ENCODE measurements at regions not wholly inside any gene's neighbourhood (a gene's known extent, or its start where the extent isn't known, plus 50 kb on each side); places are given as distances from the start of the nearest gene placed in this dataset.

DNA sequence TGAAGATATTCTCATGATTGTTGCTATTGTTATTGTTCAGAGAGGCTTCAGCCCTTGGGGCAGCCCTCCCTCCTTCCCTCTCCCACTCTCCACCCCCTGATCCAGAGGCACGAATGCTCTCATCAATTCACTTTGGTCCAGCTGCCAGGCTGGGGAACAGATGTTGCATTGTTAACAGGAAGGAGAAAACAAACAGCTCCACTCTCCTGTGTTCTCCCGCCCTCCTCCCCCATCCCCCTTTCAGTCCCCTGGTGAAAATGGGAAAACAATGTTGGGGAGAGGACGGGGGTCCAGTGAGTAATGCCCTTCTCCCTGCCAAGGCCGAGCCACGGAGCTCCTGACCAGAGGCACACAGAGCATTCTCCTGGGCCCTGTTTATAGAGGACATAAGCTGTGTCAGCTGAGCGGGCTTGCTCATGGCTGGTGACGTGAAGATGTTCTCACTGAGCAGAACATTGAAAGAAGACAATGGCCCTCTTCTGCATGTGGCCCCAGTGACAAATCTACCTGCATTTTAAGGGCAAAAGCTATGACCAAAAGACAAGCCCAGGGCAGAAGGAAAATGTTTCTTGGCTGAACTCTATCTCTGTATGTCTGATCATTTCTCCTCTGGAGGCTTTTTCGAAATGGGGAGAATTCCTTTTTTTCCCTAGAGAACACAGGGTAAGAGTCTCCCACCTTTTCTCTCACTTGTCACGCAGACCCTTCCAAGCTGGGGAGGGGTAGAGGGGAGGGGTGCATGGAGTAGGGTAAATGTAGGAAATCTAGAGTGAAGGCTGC, 111.7 kb downstream of the GLUL start:
- DNase-seq (ENCODE audit: low read depth in 2 of 2) = no peak
- H3K79me2 ChIP-seq (ENCODE audit: control insufficient read depth, insufficient read depth, low read length) = no peaks in the 10 kb centered on the region
- H3K4me1 ChIP-seq (ENCODE audit: control insufficient read depth, extremely low read depth, insufficient read depth, low read length) = no peaks in the 10 kb centered on the region
- TF ChIP-seq CTCF (conservative IDR thresholded peaks at IDR 0.05 in 1 of 2, IDR thresholded peaks at IDR 0.05 in 1 of 2; ENCODE audit: low read depth in 1 of 2, low read length in 2 of 2) = no peak
- TF ChIP-seq EZH2 (IDR thresholded peaks at IDR 0.05; ENCODE audit: low read length, missing control alignments) = no peak
- H3K4me2 ChIP-seq (ENCODE audit: extremely low read depth, insufficient read depth, low read length) = no peak overlapping the region
- H2AFZ ChIP-seq (ENCODE audit: low read length) = no peak overlapping the region
- H3K9ac ChIP-seq (ENCODE audit: insufficient read depth, low read length) = no peak overlapping the region
- no peak overlapping the region for H3K27ac ChIP-seq (ENCODE audit: insufficient read depth, low read length)
- H4K20me1 ChIP-seq (ENCODE audit: control insufficient read depth, extremely low read depth, insufficient read depth, low read length) = no peaks in the 10 kb centered on the region
- H3K9me3 ChIP-seq (ENCODE audit: control insufficient read depth, insufficient read depth, low read depth, low read length) = no peaks in the 10 kb centered on the region
- H3K36me3 ChIP-seq (ENCODE audit: control insufficient read depth, insufficient read depth, low read length) = no peaks in the 10 kb centered on the region
- no peak overlapping the region for H3K4me3 ChIP-seq (replicated peaks in 1 of 4; ENCODE audit: control extremely low read depth in 1 of 4, insufficient read depth in 1 of 4, low read depth in 3 of 4, low read length in 4 of 4)
- H3K27me3 ChIP-seq (ENCODE audit: control insufficient read depth, insufficient read depth, low read length) = no peaks in the 10 kb centered on the region

- DNase-seq (ENCODE audit: low read depth in 2 of 2) = no peak
- H3K4me3 ChIP-seq (replicated peaks in 1 of 4; ENCODE audit: control extremely low read depth in 1 of 4, insufficient read depth in 1 of 4, low read depth in 3 of 4, low read length in 4 of 4) = no peak overlapping the region
- no peak overlapping the region for H2AFZ ChIP-seq (ENCODE audit: low read length)
- no peaks in the 10 kb centered on the region for H3K4me1 ChIP-seq (ENCODE audit: control insufficient read depth, extremely low read depth, insufficient read depth, low read length)
- no peaks in the 10 kb centered on the region for H3K79me2 ChIP-seq (ENCODE audit: control insufficient read depth, insufficient read depth, low read length)
- no peak overlapping the region for H3K27ac ChIP-seq (ENCODE audit: insufficient read depth, low read length)
- H3K9ac ChIP-seq (ENCODE audit: insufficient read depth, low read length) = no peak overlapping the region
- no peak overlapping the region for H3K4me2 ChIP-seq (ENCODE audit: extremely low read depth, insufficient read depth, low read length)
- no peaks in the 10 kb centered on the region for H3K36me3 ChIP-seq (ENCODE audit: control insufficient read depth, insufficient read depth, low read length)
- H3K27me3 ChIP-seq (ENCODE audit: control insufficient read depth, insufficient read depth, low read length) = no peaks in the 10 kb centered on the region
- H4K20me1 ChIP-seq (ENCODE audit: control insufficient read depth, extremely low read depth, insufficient read depth, low read length) = no peaks in the 10 kb centered on the region
- H3K9me3 ChIP-seq (ENCODE audit: control insufficient read depth, insufficient read depth, low read depth, low read length) = no peaks in the 10 kb centered on the region
- TF ChIP-seq EZH2 (IDR thresholded peaks at IDR 0.05; ENCODE audit: low read length, missing control alignments) (no peak), CTCF (conservative IDR thresholded peaks at IDR 0.05 in 1 of 2, IDR thresholded peaks at IDR 0.05 in 1 of 2; ENCODE audit: low read depth in 1 of 2, low read length in 2 of 2) (no peak)
These were observed 112.3 kb downstream of the GLUL start for GRCh38 chr1:182279302-182279701.

GRCh38 chr1:182278144-182279054, 113.2 kb downstream of the GLUL start:
- no peak overlapping the region for H2AFZ ChIP-seq (ENCODE audit: low read length)
- H3K4me1 ChIP-seq (ENCODE audit: control insufficient read depth, extremely low read depth, insufficient read depth, low read length) = no peaks in the 10 kb centered on the region
- TF ChIP-seq EZH2 (IDR thresholded peaks at IDR 0.05; ENCODE audit: low read length, missing control alignments) = no peak
- no peak for TF ChIP-seq CTCF (conservative IDR thresholded peaks at IDR 0.05 in 1 of 2, IDR thresholded peaks at IDR 0.05 in 1 of 2; ENCODE audit: low read depth in 1 of 2, low read length in 2 of 2)
- H3K9me3 ChIP-seq (ENCODE audit: control insufficient read depth, insufficient read depth, low read depth, low read length) = no peaks in the 10 kb centered on the region
- no peaks in the 10 kb centered on the region for H4K20me1 ChIP-seq (ENCODE audit: control insufficient read depth, extremely low read depth, insufficient read depth, low read length)
- no peaks in the 10 kb centered on the region for H3K36me3 ChIP-seq (ENCODE audit: control insufficient read depth, insufficient read depth, low read length)
- no peak overlapping the region for H3K9ac ChIP-seq (ENCODE audit: insufficient read depth, low read length)
- no peak overlapping the region for H3K4me3 ChIP-seq (replicated peaks in 1 of 4; ENCODE audit: control extremely low read depth in 1 of 4, insufficient read depth in 1 of 4, low read depth in 3 of 4, low read length in 4 of 4)
- H3K27ac ChIP-seq (ENCODE audit: insufficient read depth, low read length) = no peak overlapping the region
- no peaks in the 10 kb centered on the region for H3K79me2 ChIP-seq (ENCODE audit: control insufficient read depth, insufficient read depth, low read length)
- DNase-seq (ENCODE audit: low read depth in 2 of 2) = no peak
- no peak overlapping the region for H3K4me2 ChIP-seq (ENCODE audit: extremely low read depth, insufficient read depth, low read length)
- H3K27me3 ChIP-seq (ENCODE audit: control insufficient read depth, insufficient read depth, low read length) = no peaks in the 10 kb centered on the region
